Thyroid gland (tissue), 4 donors: ENCODE measurements at regions not wholly inside any gene's neighbourhood (a gene's known extent, or its start where the extent isn't known, plus 50 kb on each side); places are given as distances from the start of the nearest gene placed in this dataset.

Source experiments
- DNase-seq, 2 donors: peaks; one replicate each; pipeline ENCODE4 v3.0.0-alpha.2; 2019
- H3K27ac ChIP-seq, 3 donors: fragments of 200-600 bp; sonication (generic); 1 replicate in 2 of 3; 2 replicates in 1 of 3; pipeline ENCODE4 v1.5.1; 2016 to 2019; ENCODE audit warnings: mild to moderate bottlenecking in 1 of 3, moderate library complexity in 1 of 3
- H3K27me3 ChIP-seq: fragments of 200-600 bp; sonication (generic); one replicate; pipeline ENCODE4 v1.5.1; 2019
- H3K36me3 ChIP-seq, 2 donors: fragments of 200-600 bp; sonication (generic); one replicate each; pipeline ENCODE4 v1.5.1; 2016 to 2019
- H3K4me1 ChIP-seq, 2 donors: fragments of 200-600 bp; sonication (generic); one replicate each; pipeline ENCODE4 v1.5.1; 2017 to 2019
- H3K4me3 ChIP-seq, 3 donors: fragments of 200-600 bp; sonication (generic); replicated peaks in 1 of 3; 1 replicate in 2 of 3; 2 replicates in 1 of 3; pipeline ENCODE4 v1.5.1; 2016; ENCODE audit warnings: mild to moderate bottlenecking in 1 of 3
- H3K9me3 ChIP-seq: fragments of 200-600 bp; sonication (generic); one replicate; pipeline ENCODE4 v1.5.1; 2017
- CTCF ChIP-seq, 6 experiments: fragments of 200-600 bp in 3 of 6; fragments of 450-650 bp in 3 of 6; sonication (generic) in 3 of 6; IDR thresholded peaks; one replicate each; pipeline ENCODE4 v1.5.1; 2016 to 2019; ENCODE audit warnings: antibody characterized with exemption in 6 of 6, mild to moderate bottlenecking in 2 of 6, inconsistent platforms in 1 of 6, moderate library complexity in 1 of 6
- POLR2A ChIP-seq, 2 donors: fragments of 450-650 bp; IDR thresholded peaks; one replicate each; pipeline ENCODE4 v1.6.1; 2017; ENCODE audit warnings: antibody characterized with exemption in 2 of 2, mild to moderate bottlenecking in 2 of 2, moderate library complexity in 1 of 2
- WGBS, 2 donors: methylation state at CpG; one replicate each; pipeline ENCODE4 v1.1.5; 2017; 5-methylcytosine and 5-hydroxymethylcytosine counted together
- intact Hi-C: fragments of 100-400 bp; cut with DNase I; formaldehyde crosslinking; loops from one replicate; pipeline ENCODE4 v1.15.1; 2023

- Histone ChIP-seq H3K36me3 (no peaks in the 10 kb centered on the region), H3K4me1 (no peaks in the 10 kb centered on the region), H3K27me3 (no peaks in the 10 kb centered on the region), H3K27ac (no peak overlapping the region), H3K9me3 (no peaks in the 10 kb centered on the region), H3K4me3 (no peak overlapping the region)
- intact Hi-C loops, result no loop called here
- DNase-seq, result no peak
- 42 to 60% methylated on average over 2 of the region's 2 CpGs for WGBS, 2 donors
- TF ChIP-seq CTCF (IDR thresholded peaks at IDR 0.05) (no peak), POLR2A (IDR thresholded peaks at IDR 0.05) (no peak)
These were observed 545.2 kb upstream of the CAMK1G start for GRCh38 chr1:209038316-209038715.

GRCh38 chr1:209038735-209039134 is 544.8 kb upstream of the CAMK1G start:
- DNase-seq, result no peak
- Histone ChIP-seq H3K27me3 (no peaks in the 10 kb centered on the region), H3K4me3 (no peak overlapping the region), H3K9me3 (no peaks in the 10 kb centered on the region), H3K27ac (no peak overlapping the region), H3K36me3 (no peaks in the 10 kb centered on the region), H3K4me1 (no peaks in the 10 kb centered on the region)
- intact Hi-C loops, result no loop called here
- WGBS, 2 donors, result 89 to 100% methylated on average over 1 of the region's 1 CpG
- no peak for TF ChIP-seq POLR2A (IDR thresholded peaks at IDR 0.05)

DNA sequence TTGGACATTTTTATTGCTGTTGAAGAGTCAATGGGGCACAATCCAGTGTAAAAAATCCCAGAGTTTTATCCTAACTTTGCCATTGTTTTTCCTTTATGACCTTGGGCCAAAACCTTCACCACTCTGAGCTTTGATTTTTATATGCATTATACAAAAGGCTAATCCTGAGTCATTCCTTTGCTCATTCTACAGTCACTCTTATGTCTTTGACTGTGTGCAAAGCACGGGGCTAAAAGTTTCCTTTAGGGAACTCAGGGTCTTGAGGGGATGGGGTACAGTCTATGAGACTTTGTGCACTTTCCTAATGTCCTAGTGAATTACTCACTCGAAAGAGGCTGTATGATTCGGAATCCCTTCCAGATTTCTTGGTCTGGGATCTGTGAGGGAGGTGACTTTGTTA is 543.2 kb upstream of the CAMK1G start:
- Histone ChIP-seq H3K4me3 (no peak overlapping the region), H3K36me3 (no peaks in the 10 kb centered on the region), H3K27ac (no peak overlapping the region), H3K4me1 (peaks cover 0 to 4% of the 10 kb centered on the region in 2 donors), H3K27me3 (no peaks in the 10 kb centered on the region), H3K9me3 (no peaks in the 10 kb centered on the region)
- intact Hi-C loops, result no loop called here
- TF ChIP-seq POLR2A (IDR thresholded peaks at IDR 0.05) (no peak), CTCF (IDR thresholded peaks at IDR 0.05) (no peak)
- no peak for DNase-seq
- WGBS, 2 donors, result 90 to 94% methylated on average over 3 of the region's 3 CpGs

DNA sequence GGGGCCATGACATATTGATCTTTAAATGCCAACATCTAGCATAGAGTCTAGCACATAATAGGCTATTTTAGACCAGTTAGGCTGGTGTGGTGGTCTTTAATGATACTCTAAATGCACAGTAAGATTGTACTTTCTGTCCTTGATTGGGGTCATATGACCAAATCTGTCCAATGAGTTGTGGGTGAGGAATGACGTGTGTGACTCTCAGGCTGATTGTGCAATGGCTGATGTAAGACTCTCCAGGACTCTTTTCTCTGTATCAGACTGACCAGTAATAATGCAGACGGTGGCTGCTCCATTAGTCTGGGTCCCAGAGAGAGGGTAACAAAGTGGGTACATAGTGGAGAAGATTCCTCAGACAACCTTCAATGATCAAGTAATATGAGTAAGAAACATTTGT is 541.6 kb upstream of the CAMK1G start:
- H3K4me3 ChIP-seq, result no peak overlapping the region
- 87 to 93% methylated on average over 2 of the region's 2 CpGs for WGBS, 2 donors
- no peak for DNase-seq
- no peaks in the 10 kb centered on the region for H3K9me3 ChIP-seq
- intact Hi-C loops, result no loop called here
- H3K4me1 ChIP-seq, result peaks cover 10 to 12% of the 10 kb centered on the region in 2 donors
- no peak overlapping the region for H3K27ac ChIP-seq
- H3K27me3 ChIP-seq, result no peaks in the 10 kb centered on the region
- H3K36me3 ChIP-seq, result no peaks in the 10 kb centered on the region
- no peak for TF ChIP-seq CTCF (IDR thresholded peaks at IDR 0.05)
- no peak for TF ChIP-seq POLR2A (IDR thresholded peaks at IDR 0.05)

- 85 to 89% methylated on average over 4 of the region's 4 CpGs for WGBS, 2 donors
- Histone ChIP-seq H3K27ac (no peak overlapping the region), H3K4me1 (peaks cover 10 to 12% of the 10 kb centered on the region in 2 donors), H3K36me3 (no peaks in the 10 kb centered on the region), H3K27me3 (no peaks in the 10 kb centered on the region), H3K4me3 (no peak overlapping the region), H3K9me3 (no peaks in the 10 kb centered on the region)
- no peak for TF ChIP-seq CTCF (IDR thresholded peaks at IDR 0.05)
- intact Hi-C loops, result no loop called here
- no peak for DNase-seq
These were observed 541.1 kb upstream of the CAMK1G start for GRCh38 chr1:209042413-209042812.
